ENCODE measurements at regions not wholly inside any gene's neighbourhood (a gene's known extent, or its start where the extent isn't known, plus 50 kb on each side); places are given as distances from the start of the nearest gene placed in this dataset.

- Mint-ChIP-seq H3K27ac (no peak overlapping the region), H3K4me1 (ENCODE audit: low read depth) (no peaks in the 10 kb centered on the region), H3K4me3 (no peak overlapping the region), H3K36me3 (ENCODE audit: low read depth) (no peaks in the 10 kb centered on the region), H3K27me3 (ENCODE audit: low read depth) (no peaks in the 10 kb centered on the region), H3K9me3 (peaks cover 9% of the 10 kb centered on the region)
- intact Hi-C loops (cut with micrococcal nuclease), result no loop called here
- CTCF ChIA-PET, result interaction anchor here (1.0 to 6.5 kb wide), 2 partner anchors 17 to 354 kb away, joined by 6 to 71 read pairs; no protein-coding TSS in a partner anchor
- DNase-seq, result no peak
Observed at GRCh38 chr7:106795084-106795876, 69.8 kb upstream of the PIK3CG start.

GRCh38 chr7:106795877-106796231, 69.2 kb upstream of the PIK3CG start:
- Mint-ChIP-seq H3K9me3 (peaks cover 9% of the 10 kb centered on the region), H3K27ac (no peak overlapping the region), H3K4me3 (no peak overlapping the region), H3K36me3 (ENCODE audit: low read depth) (no peaks in the 10 kb centered on the region), H3K27me3 (ENCODE audit: low read depth) (no peaks in the 10 kb centered on the region), H3K4me1 (ENCODE audit: low read depth) (no peaks in the 10 kb centered on the region)
- intact Hi-C loops (cut with micrococcal nuclease), result no loop called here
- CTCF ChIA-PET, result interaction anchor here (6.5 kb wide), 1 partner anchor 354 kb away, joined by 71 read pairs; no protein-coding TSS in a partner anchor
- no peak for DNase-seq

GRCh38 chr7:106797937-106798336, 67.1 kb upstream of the PIK3CG start:
- CTCF ChIA-PET, result interaction anchor here (6.5 kb wide), 1 partner anchor 352 kb away, joined by 71 read pairs; no protein-coding TSS in a partner anchor
- H3K36me3 Mint-ChIP-seq (ENCODE audit: low read depth), result no peaks in the 10 kb centered on the region

GRCh38 chr7:106802589-106802988, 62.5 kb upstream of the PIK3CG start:
- peaks cover 2% of the 10 kb centered on the region for H3K27me3 Mint-ChIP-seq (ENCODE audit: low read depth)
- CTCF ChIA-PET, result no interaction called here
- intact Hi-C loops (cut with micrococcal nuclease), result no loop called here

More at GRCh38 chr7:106797937-106798336, 67.1 kb upstream of the PIK3CG start:
- Mint-ChIP-seq H3K27ac (no peak overlapping the region), H3K4me1 (ENCODE audit: low read depth) (no peaks in the 10 kb centered on the region), H3K27me3 (ENCODE audit: low read depth) (no peaks in the 10 kb centered on the region), H3K9me3 (peaks cover 9% of the 10 kb centered on the region), H3K4me3 (no peak overlapping the region)
- intact Hi-C loops (cut with micrococcal nuclease), result no loop called here
- DNase-seq, result no peak

GRCh38 chr7:106806556-106806955, 58.5 kb upstream of the PIK3CG start:
- CTCF ChIA-PET, result interaction anchor here (0.5 kb wide), 1 partner anchor 344 kb away, joined by 4 read pairs; no protein-coding TSS in a partner anchor
- Mint-ChIP-seq H3K4me3 (no peak overlapping the region), H3K9me3 (no peaks in the 10 kb centered on the region), H3K27ac (no peak overlapping the region), H3K27me3 (ENCODE audit: low read depth) (peaks cover 2% of the 10 kb centered on the region), H3K4me1 (ENCODE audit: low read depth) (no peaks in the 10 kb centered on the region), H3K36me3 (ENCODE audit: low read depth) (no peaks in the 10 kb centered on the region)
- intact Hi-C loops (cut with micrococcal nuclease), result no loop called here
- no peak for DNase-seq

More at GRCh38 chr7:106802589-106802988, 62.5 kb upstream of the PIK3CG start:
- Mint-ChIP-seq H3K36me3 (ENCODE audit: low read depth) (no peaks in the 10 kb centered on the region), H3K9me3 (peaks cover 5% of the 10 kb centered on the region), H3K4me1 (ENCODE audit: low read depth) (no peaks in the 10 kb centered on the region), H3K27ac (no peak overlapping the region), H3K4me3 (no peak overlapping the region)
- DNase-seq, result no peak

- Mint-ChIP-seq H3K9me3 (no peaks in the 10 kb centered on the region), H3K27ac (no peak overlapping the region), H3K4me1 (ENCODE audit: low read depth) (no peaks in the 10 kb centered on the region), H3K4me3 (no peak overlapping the region), H3K27me3 (ENCODE audit: low read depth) (peaks cover 2% of the 10 kb centered on the region), H3K36me3 (ENCODE audit: low read depth) (no peaks in the 10 kb centered on the region)
- no peak for DNase-seq
- CTCF ChIA-PET, result no interaction called here
- intact Hi-C loops (cut with micrococcal nuclease), result no loop called here
Observed at GRCh38 chr7:106807474-106807873, 57.6 kb upstream of the PIK3CG start.

- H3K9me3 Mint-ChIP-seq, result no peaks in the 10 kb centered on the region
- CTCF ChIA-PET, result interaction anchor here (0.6 kb wide), 1 partner anchor 74 kb away, joined by 3 read pairs; no protein-coding TSS in a partner anchor
- peaks cover 2% of the 10 kb centered on the region for H3K27me3 Mint-ChIP-seq (ENCODE audit: low read depth)
- H3K4me3 Mint-ChIP-seq, result no peak overlapping the region
- no peaks in the 10 kb centered on the region for H3K36me3 Mint-ChIP-seq (ENCODE audit: low read depth)
- H3K27ac Mint-ChIP-seq, result no peak overlapping the region
- H3K4me1 Mint-ChIP-seq (ENCODE audit: low read depth), result no peaks in the 10 kb centered on the region
- intact Hi-C loops (cut with micrococcal nuclease), result no loop called here
- no peak for DNase-seq
Observed at GRCh38 chr7:106808967-106809635, 56.0 kb upstream of the PIK3CG start.

GRCh38 chr7:106811472-106811871, 53.6 kb upstream of the PIK3CG start:
- no peak overlapping the region for H3K4me3 Mint-ChIP-seq
- no peaks in the 10 kb centered on the region for H3K36me3 Mint-ChIP-seq (ENCODE audit: low read depth)
- no peaks in the 10 kb centered on the region for H3K4me1 Mint-ChIP-seq (ENCODE audit: low read depth)
- no peaks in the 10 kb centered on the region for H3K27me3 Mint-ChIP-seq (ENCODE audit: low read depth)
- no peak for DNase-seq
- intact Hi-C loops (cut with micrococcal nuclease), result no loop called here
- CTCF ChIA-PET, result interaction anchor here (1.3 to 2.3 kb wide), 3 partner anchors 9 to 336 kb away, joined by 4 to 6 read pairs (median 6); no protein-coding TSS in a partner anchor
- no peak overlapping the region for H3K27ac Mint-ChIP-seq
- no peaks in the 10 kb centered on the region for H3K9me3 Mint-ChIP-seq

GRCh38 chr7:106812027-106812643, 52.9 kb upstream of the PIK3CG start:
- CTCF ChIA-PET, result interaction anchor here (1.3 to 2.3 kb wide), 3 partner anchors 8 to 335 kb away, joined by 4 to 6 read pairs (median 6); no protein-coding TSS in a partner anchor

GRCh38 chr7:106813705-106814305, 51.3 kb upstream of the PIK3CG start:
- Mint-ChIP-seq H3K27me3 (ENCODE audit: low read depth) (no peaks in the 10 kb centered on the region), H3K9me3 (no peaks in the 10 kb centered on the region), H3K27ac (no peak overlapping the region), H3K4me1 (ENCODE audit: low read depth) (no peaks in the 10 kb centered on the region), H3K36me3 (ENCODE audit: low read depth) (no peaks in the 10 kb centered on the region), H3K4me3 (no peak overlapping the region)
- CTCF ChIA-PET, result interaction anchor here (2.3 kb wide), 1 partner anchor 334 kb away, joined by 6 read pairs; no protein-coding TSS in a partner anchor
- DNase-seq, result no peak
- intact Hi-C loops (cut with micrococcal nuclease), result no loop called here

More at GRCh38 chr7:106812027-106812643, 52.9 kb upstream of the PIK3CG start:
- Mint-ChIP-seq H3K9me3 (no peaks in the 10 kb centered on the region), H3K36me3 (ENCODE audit: low read depth) (no peaks in the 10 kb centered on the region), H3K4me3 (no peak overlapping the region), H3K27me3 (ENCODE audit: low read depth) (no peaks in the 10 kb centered on the region), H3K4me1 (ENCODE audit: low read depth) (no peaks in the 10 kb centered on the region), H3K27ac (no peak overlapping the region)
- no peak for DNase-seq
- intact Hi-C loops (cut with micrococcal nuclease), result no loop called here

GRCh38 chr7:106814887-106815286, 50.2 kb upstream of the PIK3CG start:
- no peaks in the 10 kb centered on the region for H3K36me3 Mint-ChIP-seq (ENCODE audit: low read depth)
- no peak for DNase-seq
- no peaks in the 10 kb centered on the region for H3K27me3 Mint-ChIP-seq (ENCODE audit: low read depth)
- H3K9me3 Mint-ChIP-seq, result no peaks in the 10 kb centered on the region
- H3K4me1 Mint-ChIP-seq (ENCODE audit: low read depth), result no peaks in the 10 kb centered on the region
- CTCF ChIA-PET, result no interaction called here
- no peak overlapping the region for H3K27ac Mint-ChIP-seq
- no peak overlapping the region for H3K4me3 Mint-ChIP-seq
- intact Hi-C loops (cut with micrococcal nuclease), result no loop called here

Data from activated naive CD4-positive, alpha-beta T cell treated with anti-CD3 and anti-CD28 coated beads for 36 hours (primary cell).